Tongue (tissue), 1 donor: ENCODE measurements at regions not wholly inside any gene's neighbourhood (a gene's known extent, or its start where the extent isn't known, plus 50 kb on each side); places are given as distances from the start of the nearest gene placed in this dataset.
A peak's percentile ranks its signal among the peaks of the same experiment; 100 is the strongest.

Experiments
- DNase-seq: peaks from one replicate; pipeline ENCODE4 v3.0.0-alpha.2; 2015

- peak; percentile 15 for DNase-seq
These were observed 54.4 kb upstream of the RBM24 start for GRCh38 chr6:17226786-17227233.

- DNase-seq: no peak
These were observed 53.8 kb upstream of the RBM24 start for GRCh38 chr6:17227403-17227802.
